Brain microvascular endothelial cell (primary cell): ENCODE measurements at regions not wholly inside any gene's neighbourhood (a gene's known extent, or its start where the extent isn't known, plus 50 kb on each side); places are given as distances from the start of the nearest gene placed in this dataset.

Source experiments
- DNase-seq: peaks from one replicate; pipeline ENCODE4 v3.0.0-alpha.2; 2020
- H3K27ac ChIP-seq: fragments of 250-450 bp; sonication (Bioruptor Pico); 2 replicates; pipeline ENCODE4 v1.5.1; 2020; ENCODE audit warnings: mild to moderate bottlenecking, moderate library complexity
- H3K27me3 ChIP-seq: fragments of 250-450 bp; sonication (Bioruptor Pico); replicated peaks from 2 replicates; pipeline ENCODE4 v1.5.1; 2020; ENCODE audit warnings: mild to moderate bottlenecking
- H3K36me3 ChIP-seq: fragments of 250-450 bp; sonication (Bioruptor Pico); replicated peaks from 2 replicates; pipeline ENCODE4 v1.5.1; 2020; ENCODE audit warnings: mild to moderate bottlenecking
- H3K4me3 ChIP-seq: 2 replicates; pipeline ENCODE4 v1.5.1; 2011; ENCODE audit warnings: low read depth, mild to moderate bottlenecking, control low read depth, low read length, moderate library complexity
- CTCF ChIP-seq: IDR thresholded peaks from 2 replicates; pipeline ENCODE4 v1.5.1; 2011; ENCODE audit warnings: low read depth, mild to moderate bottlenecking, moderate library complexity, low read length, control low read depth, inconsistent platforms; ENCODE audit errors: missing control alignments
- in situ Hi-C: cut with HindIII; loops from 2 replicates; pipeline ENCODE4 v1.10.0; 2017; ENCODE audit warnings: low sequenced_read_pairs, low pct_ligation_motif_present

GRCh38 chr13:107427536-107427935 is 787.8 kb downstream of the LIG4 start:
- DNase-seq = no peak
- in situ Hi-C loops = no loop called here
- no peak overlapping the region for H3K4me3 ChIP-seq
- H3K27ac ChIP-seq = no peak overlapping the region
- H3K36me3 ChIP-seq = no peaks in the 10 kb centered on the region
- H3K27me3 ChIP-seq = no peaks in the 10 kb centered on the region
- TF ChIP-seq CTCF = no peak

- H3K27ac ChIP-seq = peak overlapping the region; percentile 3
- no peaks in the 10 kb centered on the region for H3K36me3 ChIP-seq
- no peak for DNase-seq
- in situ Hi-C loops = no loop called here
- H3K27me3 ChIP-seq = no peaks in the 10 kb centered on the region
- no peak overlapping the region for H3K4me3 ChIP-seq
- no peak for TF ChIP-seq CTCF
Measured at GRCh38 chr13:107422421-107422820, 792.9 kb downstream of the LIG4 start.

- Histone ChIP-seq H3K4me3 (no peak overlapping the region), H3K27me3 (no peaks in the 10 kb centered on the region), H3K36me3 (no peaks in the 10 kb centered on the region), H3K27ac (peak overlapping the region; percentile 17)
- peak; percentile 18 for DNase-seq
- in situ Hi-C loops = no loop called here
- TF ChIP-seq CTCF = no peak
Measured at GRCh38 chr13:107421951-107422350, 793.4 kb downstream of the LIG4 start.

- no peak for TF ChIP-seq CTCF
- no peak overlapping the region for H3K4me3 ChIP-seq
- H3K36me3 ChIP-seq = no peaks in the 10 kb centered on the region
- in situ Hi-C loops = no loop called here
- H3K27me3 ChIP-seq = no peaks in the 10 kb centered on the region
- peak; percentile 35 for DNase-seq
- peak overlapping the region; percentile 17 for H3K27ac ChIP-seq
Measured at GRCh38 chr13:107421028-107421427, 794.3 kb downstream of the LIG4 start.

- in situ Hi-C loops = no loop called here
- Histone ChIP-seq H3K4me3 (no peak overlapping the region), H3K27ac (no peak overlapping the region), H3K36me3 (no peaks in the 10 kb centered on the region), H3K27me3 (no peaks in the 10 kb centered on the region)
- no peak for DNase-seq
- TF ChIP-seq CTCF = no peak
Measured at GRCh38 chr13:107413005-107413404, 802.3 kb downstream of the LIG4 start.

GRCh38 chr13:107407074-107407473 is 808.3 kb downstream of the LIG4 start:
- no peak for TF ChIP-seq CTCF
- Histone ChIP-seq H3K4me3 (no peak overlapping the region), H3K27ac (no peak overlapping the region)

More at GRCh38 chr13:107407074-107407473, 808.3 kb downstream of the LIG4 start:
- DNase-seq = no peak
- Histone ChIP-seq H3K27me3 (no peaks in the 10 kb centered on the region), H3K36me3 (no peaks in the 10 kb centered on the region)
- in situ Hi-C loops = no loop called here
